ENCODE measurements at regions not wholly inside any gene's neighbourhood (a gene's known extent, or its start where the extent isn't known, plus 50 kb on each side); places are given as distances from the start of the nearest gene placed in this dataset.

DNA sequence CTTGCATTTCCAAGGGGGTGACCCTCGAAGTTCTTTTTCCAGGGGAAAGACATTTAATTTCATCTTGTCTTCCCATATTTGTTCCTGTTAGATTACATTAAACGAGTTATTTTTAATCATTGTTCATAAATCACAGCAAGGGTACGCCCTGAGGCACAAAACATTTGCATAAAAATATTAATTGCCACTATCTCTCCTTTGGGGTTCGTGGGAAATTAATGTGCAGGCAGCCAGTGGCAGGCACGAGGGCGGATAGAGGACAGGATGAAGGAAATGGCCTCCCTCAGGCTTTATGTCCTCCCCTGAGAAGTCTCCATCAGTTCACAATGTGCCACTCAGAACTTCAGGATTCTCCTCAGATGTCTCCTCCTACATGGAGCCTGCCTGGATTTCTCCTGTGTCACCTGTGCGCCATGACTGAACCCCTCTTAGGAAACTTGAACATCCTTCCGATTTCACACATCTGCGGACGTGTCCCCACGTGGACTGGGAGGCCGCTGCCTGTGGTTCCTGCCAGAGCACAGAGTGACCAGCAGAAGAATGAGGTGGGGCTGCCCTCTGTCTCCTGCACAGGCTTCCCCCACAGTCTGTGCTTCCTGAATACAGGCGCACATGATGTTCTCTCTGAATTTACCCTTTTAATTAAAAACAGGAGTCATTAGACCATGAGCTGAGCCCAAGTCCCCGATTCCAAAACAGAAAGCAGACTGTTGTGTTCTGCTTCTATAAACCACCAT, 1085.9 kb downstream of the TBC1D22A start:
- DNase-seq: no peak

DNA sequence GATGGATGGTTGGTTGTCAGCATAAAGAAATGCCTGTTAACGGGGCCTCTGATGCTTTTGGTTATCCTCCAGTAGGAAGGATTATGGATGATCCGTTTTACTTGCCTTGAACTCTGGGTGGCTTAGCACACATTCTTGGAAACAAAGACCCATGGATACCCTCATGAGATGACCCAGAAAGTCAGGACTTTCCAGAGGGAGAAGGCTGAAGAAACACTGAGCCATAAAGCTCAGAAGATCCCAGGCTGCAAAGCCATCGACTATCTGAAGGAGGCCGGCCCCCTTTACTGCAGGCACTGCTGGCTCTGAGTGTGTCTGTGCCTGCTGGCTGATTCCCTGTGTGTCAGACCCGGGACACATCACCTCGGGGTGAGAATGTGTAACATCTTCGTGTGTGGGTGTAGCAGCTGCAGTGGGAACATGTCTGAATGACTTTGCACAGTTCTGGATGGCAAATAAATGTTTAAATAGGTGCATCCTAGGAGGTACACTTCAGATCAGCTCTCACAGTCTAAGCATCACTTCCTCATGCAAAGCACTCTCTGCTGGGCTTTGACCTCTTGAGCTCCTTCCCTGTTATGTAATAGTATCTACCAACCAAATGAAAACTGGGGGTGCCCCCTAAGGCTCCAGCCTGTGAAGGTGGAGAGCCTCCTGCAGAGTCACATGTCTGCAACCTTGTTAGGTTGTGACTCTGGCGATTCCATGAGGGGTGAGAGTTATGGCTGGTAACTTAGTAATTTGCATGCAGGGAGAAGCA, 1084.9 kb downstream of the TBC1D22A start:
- DNase-seq: no peak

DNA sequence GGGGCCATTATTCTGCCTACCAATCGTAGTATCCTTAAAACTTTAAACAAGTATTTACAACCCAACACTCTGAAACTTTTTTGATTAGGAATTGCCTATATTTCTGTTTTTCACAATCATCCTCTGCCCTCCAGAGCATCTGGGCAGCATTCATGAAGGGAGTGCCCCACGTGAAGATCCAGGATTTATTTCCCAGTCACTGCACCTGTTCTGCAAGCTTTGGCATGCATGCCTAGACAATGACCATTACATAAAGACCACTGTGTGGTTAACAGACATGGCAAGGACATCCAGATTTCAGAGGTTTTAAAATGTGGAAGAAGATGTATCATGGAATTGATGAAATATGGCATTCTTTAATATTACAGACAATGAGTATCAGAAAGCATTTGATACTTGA, 1083.8 kb downstream of the TBC1D22A start:
- no peak for DNase-seq

DNA sequence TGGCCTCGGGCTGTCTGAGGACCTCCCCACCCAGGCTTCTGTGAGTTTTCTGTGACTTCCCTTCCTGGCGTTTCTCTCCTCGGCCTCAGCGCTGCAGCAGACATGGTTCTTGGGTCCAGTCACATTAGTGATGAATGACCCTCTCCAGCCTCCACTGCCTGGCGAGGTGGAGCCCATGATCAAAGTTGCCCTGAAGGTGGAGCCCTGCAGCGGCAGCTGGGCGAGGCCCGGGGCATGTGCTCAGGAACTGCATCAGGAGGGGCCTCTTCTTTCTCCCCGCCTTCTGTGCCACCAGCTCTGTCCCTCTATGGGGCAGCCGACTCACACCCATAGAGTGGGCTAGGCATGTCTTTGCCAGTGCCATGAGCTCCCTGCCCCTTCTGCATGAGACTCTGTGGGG, 1079.7 kb downstream of the TBC1D22A start:
- no peak for DNase-seq

DNA sequence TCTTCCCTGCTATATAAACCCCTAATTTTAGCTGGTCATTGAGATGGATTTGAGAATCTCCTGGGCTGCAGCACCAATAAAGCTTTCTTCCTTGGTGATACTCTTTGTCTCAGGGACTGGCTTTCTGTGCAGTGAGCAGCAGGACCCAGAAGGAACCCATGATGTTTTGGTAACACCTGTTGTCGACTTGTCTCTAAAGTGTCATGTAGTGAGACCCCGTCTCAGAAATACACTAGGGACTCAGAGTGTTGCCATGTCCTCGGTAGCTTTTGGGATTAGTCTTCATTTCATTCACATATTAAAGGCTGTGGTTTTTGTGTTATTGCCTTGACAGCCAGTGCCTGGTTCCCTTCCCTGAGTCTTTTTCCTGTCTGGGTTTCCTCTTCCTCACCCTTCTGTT, 1078.7 kb downstream of the TBC1D22A start:
- no peak for DNase-seq

- no peak for DNase-seq
Observed at GRCh38 chr22:47839595-47840227, 1077.3 kb downstream of the TBC1D22A start.

GRCh38 chr22:47837703-47838102, 1075.3 kb downstream of the TBC1D22A start:
- DNase-seq: no peak

DNA sequence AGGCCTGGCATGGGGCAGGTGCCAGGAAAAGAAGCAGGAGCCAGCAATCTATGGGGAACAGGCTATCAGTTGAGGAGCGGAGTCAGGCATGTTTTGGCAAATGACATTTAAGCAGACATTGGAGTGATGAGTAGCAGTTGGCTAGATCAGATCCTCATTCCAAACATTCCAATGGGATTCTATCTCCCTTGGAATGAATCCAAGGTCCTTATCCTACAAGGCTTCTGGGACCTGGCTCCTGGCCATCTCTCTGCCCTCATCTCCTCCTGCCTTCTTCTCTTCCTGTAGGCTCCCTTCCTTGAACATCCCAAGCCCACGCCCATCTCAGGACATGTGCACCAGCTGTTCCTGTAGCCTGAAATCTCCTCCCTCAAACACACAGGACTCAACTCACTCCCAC, 1074.5 kb downstream of the TBC1D22A start:
- DNase-seq: no peak

DNA sequence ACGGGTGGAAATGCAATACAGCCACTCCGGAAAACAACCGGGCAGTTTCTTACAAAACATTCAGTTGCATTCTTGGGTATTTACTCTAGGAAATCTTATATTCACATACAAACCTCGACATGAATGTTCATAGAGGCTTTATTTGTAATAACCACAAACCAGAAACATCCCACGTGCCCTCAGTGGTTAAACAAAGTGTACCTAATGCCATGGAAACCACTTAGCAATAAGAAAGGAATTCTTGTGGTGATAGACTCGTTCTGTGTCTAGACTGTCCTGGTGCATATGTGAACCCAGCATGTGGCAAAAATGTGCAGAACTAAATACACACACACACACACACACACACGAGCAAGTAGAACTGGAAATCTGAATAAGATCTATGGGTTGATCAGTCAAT, 1073.3 kb downstream of the TBC1D22A start:
- no peak for DNase-seq

- DNase-seq: no peak
Observed at GRCh38 chr22:47826016-47826415, 1063.6 kb downstream of the TBC1D22A start.

- DNase-seq: no peak
Observed at GRCh38 chr22:47822422-47822821, 1060.0 kb downstream of the TBC1D22A start.

GRCh38 chr22:47818496-47818895, 1056.0 kb downstream of the TBC1D22A start:
- no peak for DNase-seq

DNA sequence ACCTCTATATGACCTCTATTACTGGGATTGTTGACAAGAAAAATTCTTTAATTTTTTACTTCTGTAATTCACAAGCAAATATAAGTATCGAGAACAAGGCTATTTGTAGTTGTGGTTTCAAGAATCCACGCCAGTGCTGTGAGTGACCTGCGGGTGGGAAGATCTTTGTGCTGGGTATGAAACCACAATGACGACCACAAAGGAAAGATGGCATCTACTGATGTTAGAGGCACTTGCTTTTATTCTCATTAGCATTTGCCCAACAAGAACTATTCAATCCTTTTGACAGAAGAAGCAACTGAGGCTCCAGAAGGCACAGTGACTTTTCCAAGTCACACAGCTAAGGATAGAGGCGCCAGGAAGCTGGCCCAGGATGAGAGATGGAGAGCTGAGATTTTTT, 1054.9 kb downstream of the TBC1D22A start:
- DNase-seq: no peak

GRCh38 chr22:47816863-47817210, 1054.4 kb downstream of the TBC1D22A start:
- no peak for DNase-seq

DNA sequence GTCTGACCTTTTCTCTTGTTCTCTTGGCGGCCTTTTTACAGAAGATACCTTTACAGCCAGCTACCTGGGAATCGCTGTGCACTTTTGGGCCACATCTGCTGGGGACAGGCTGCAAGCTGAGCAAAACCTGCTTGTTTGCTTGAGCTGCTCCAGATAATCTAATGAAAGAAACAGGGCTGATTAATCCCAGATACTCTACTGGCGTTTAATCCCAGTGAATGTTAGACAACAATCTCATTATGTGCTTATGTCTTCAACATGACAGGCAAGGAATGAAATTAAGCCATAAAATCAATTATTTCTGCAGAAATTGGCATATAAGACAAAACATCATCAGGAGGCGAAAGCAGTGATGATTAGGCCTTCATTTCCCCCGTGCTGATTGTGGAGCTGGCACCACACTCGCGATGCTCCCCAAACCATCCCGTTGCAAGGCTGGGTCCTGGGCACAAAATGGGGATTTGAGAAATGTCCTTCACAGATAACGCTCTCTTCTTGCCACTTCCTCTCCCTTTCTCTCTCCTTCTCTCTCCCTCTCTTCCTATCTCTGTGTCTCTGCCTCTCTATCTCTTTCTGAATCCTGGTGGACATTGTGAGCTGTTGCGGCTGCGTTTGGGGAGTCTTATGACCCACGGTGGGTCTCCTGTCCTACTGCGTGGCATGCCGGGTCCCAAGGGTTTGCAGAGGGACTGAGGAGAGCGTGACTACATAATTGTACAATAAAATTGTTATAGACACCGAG, 1053.8 kb downstream of the TBC1D22A start:
- DNase-seq: no peak

GRCh38 chr22:47814474-47814873, 1052.0 kb downstream of the TBC1D22A start:
- DNase-seq: no peak

DNA sequence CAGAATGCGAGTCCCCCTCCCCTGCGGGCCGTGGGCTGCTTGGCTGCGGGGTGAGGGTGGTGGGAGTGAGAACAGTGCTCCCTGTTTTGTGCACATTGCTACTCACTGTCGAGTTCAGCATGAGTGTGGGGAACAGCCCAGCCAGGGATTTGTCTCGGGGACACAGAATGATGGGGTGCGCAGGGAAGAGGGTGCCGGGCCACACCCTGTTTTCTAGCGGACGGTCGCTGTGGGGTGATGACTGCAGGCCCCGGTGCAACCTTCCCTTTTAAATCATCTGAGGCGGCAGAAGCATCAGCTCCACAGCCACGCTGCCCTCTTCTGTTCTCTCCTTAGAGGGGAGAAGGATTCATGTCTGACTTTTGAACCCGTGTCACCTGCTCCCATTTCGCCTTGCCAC, 1051.2 kb downstream of the TBC1D22A start:
- no peak for DNase-seq

DNA sequence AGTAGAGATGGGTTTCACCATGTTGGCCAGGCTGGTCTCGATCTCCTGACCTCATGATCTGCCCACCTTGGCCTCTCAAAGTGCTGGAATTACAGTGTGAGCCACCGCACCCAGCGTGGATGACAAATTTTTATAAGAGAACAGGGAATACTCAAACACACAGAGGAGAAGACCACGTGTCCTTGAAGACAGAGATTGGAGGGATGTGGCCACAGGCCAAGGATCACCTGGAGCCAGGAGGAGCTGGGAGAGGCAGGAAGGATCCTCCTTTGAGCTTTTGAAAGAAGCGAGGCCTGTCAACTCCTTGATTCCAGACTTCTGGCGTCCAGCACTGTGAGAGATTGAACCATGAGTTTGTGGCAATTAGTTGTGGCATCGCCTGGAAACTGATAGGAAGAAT, 1049.5 kb downstream of the TBC1D22A start:
- no peak for DNase-seq

GRCh38 chr22:47810505-47811500, 1048.4 kb downstream of the TBC1D22A start:
- DNase-seq: no peak

- no peak for DNase-seq
Observed at GRCh38 chr22:47808886-47809620, 1046.6 kb downstream of the TBC1D22A start.

DNA sequence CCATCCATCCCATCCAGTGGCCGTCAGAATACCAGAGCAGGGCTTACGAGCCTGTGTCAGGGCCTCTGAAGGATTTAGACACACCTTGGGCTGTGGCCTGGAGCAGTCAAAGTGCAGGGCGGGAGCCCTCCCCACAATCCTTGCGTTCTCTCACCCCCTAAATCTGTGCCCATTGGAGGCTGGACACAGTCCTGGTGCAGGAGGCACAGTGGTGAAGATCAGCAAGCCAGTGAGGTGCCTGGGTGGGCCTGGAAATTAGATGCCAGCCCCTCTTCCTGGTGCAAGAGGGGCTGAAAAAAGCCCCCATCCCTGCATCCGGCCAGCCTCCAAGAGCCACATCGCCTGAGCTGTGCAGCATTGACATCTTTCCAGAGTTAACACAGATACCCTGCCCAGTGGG, 1045.8 kb downstream of the TBC1D22A start:
- DNase-seq: no peak

Measured in NCI-H187 (cell line).